ENCODE measurements at regions not wholly inside any gene's neighbourhood (a gene's known extent, or its start where the extent isn't known, plus 50 kb on each side); places are given as distances from the start of the nearest gene placed in this dataset.

GRCh38 chr3:72062017-72062416 is 277.1 kb upstream of the PROK2 start:
- no peak for DNase-seq (ENCODE audit: low read depth)
- H3K4me3 ChIP-seq (ENCODE audit: control insufficient read depth, low read depth, low read length), result no peak overlapping the region
- no peak for TF ChIP-seq CTCF (IDR thresholded peaks at IDR 0.05; ENCODE audit: control insufficient read depth, insufficient read depth, low read depth, low read length, missing control alignments)

- H3K4me3 ChIP-seq (ENCODE audit: control insufficient read depth, low read depth, low read length), result no peak overlapping the region
- no peak for DNase-seq (ENCODE audit: low read depth)
- TF ChIP-seq CTCF (IDR thresholded peaks at IDR 0.05; ENCODE audit: control insufficient read depth, insufficient read depth, low read depth, low read length, missing control alignments), result no peak
These were observed 275.6 kb upstream of the PROK2 start for GRCh38 chr3:72060447-72061034.

- TF ChIP-seq CTCF (IDR thresholded peaks at IDR 0.05; ENCODE audit: control insufficient read depth, insufficient read depth, low read depth, low read length, missing control alignments), result no peak
- no peak overlapping the region for H3K4me3 ChIP-seq (ENCODE audit: control insufficient read depth, low read depth, low read length)
- DNase-seq (ENCODE audit: low read depth), result no peak
These were observed 273.6 kb upstream of the PROK2 start for GRCh38 chr3:72058493-72059081.

GRCh38 chr3:72055436-72055835 is 270.5 kb upstream of the PROK2 start:
- no peak for DNase-seq (ENCODE audit: low read depth)
- H3K4me3 ChIP-seq (ENCODE audit: control insufficient read depth, low read depth, low read length), result no peak overlapping the region
- TF ChIP-seq CTCF (IDR thresholded peaks at IDR 0.05; ENCODE audit: control insufficient read depth, insufficient read depth, low read depth, low read length, missing control alignments), result no peak

- no peak for DNase-seq (ENCODE audit: low read depth)
- TF ChIP-seq CTCF (IDR thresholded peaks at IDR 0.05; ENCODE audit: control insufficient read depth, insufficient read depth, low read depth, low read length, missing control alignments), result no peak
- no peak overlapping the region for H3K4me3 ChIP-seq (ENCODE audit: control insufficient read depth, low read depth, low read length)
These were observed 270.0 kb upstream of the PROK2 start for GRCh38 chr3:72054976-72055375.

- DNase-seq (ENCODE audit: low read depth), result no peak
- H3K4me3 ChIP-seq (ENCODE audit: control insufficient read depth, low read depth, low read length), result no peak overlapping the region
- TF ChIP-seq CTCF (IDR thresholded peaks at IDR 0.05; ENCODE audit: control insufficient read depth, insufficient read depth, low read depth, low read length, missing control alignments), result no peak
These were observed 268.0 kb upstream of the PROK2 start for GRCh38 chr3:72052841-72053409.

Measured in AG09309 (cell line).